8988T (cell line): ENCODE measurements at regions not wholly inside any gene's neighbourhood (a gene's known extent, or its start where the extent isn't known, plus 50 kb on each side); places are given as distances from the start of the nearest gene placed in this dataset.
"Not testable (repeated sequence)": the region's sequence is repeated elsewhere in the genome, so short reads cannot be mapped to it uniquely, and the experiment has no call there.

ENCODE experiments used
- DNase-seq: peaks from one replicate; pipeline ENCODE4 v3.0.0; 2011

- DNase-seq: not testable (repeated sequence)
Measured at GRCh38 chr21:27921421-27921820, 954.5 kb upstream of the ADAMTS5 start.

GRCh38 chr21:27917966-27918365 lies 951.1 kb upstream of the ADAMTS5 start:
- DNase-seq: not testable (repeated sequence)

DNA sequence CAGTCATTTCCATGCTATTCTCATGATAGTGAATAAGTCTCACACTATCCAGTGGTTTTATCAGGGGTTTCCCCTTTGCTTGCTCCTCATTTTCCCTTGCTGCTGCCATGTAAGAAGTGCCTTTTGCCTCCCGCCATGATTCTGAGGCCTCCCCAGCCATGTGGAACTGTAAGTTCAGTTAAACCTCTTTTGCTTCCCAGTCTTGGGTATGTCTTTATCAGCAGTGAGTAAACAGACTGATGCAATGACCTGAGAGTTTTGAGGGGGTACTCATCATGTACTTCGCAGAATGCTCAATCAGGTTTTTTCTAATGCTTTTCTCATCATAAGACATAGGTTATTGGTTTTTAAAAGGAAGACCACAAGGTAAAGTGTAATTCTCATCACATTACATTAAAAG lies 949.4 kb upstream of the ADAMTS5 start:
- DNase-seq: not testable (repeated sequence)

DNA sequence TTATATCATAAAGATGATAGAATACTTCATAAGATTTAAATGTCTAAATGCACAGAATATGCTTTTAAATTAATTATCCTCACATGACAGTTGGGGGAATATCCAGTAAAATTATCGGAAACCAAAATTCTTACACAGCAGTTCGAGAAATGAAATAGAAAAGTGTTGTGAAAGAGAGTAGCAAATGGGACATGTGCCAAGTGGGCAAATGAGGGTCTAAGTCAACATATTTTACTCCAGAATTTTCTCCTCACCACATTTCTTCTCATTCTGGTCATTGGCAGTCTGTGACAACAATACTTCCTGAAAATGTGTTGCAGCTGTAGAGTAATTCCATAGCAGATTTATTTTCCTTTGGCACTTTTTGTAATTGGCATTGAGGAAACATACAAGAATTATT lies 945.2 kb upstream of the ADAMTS5 start:
- DNase-seq: not testable (repeated sequence)

DNA sequence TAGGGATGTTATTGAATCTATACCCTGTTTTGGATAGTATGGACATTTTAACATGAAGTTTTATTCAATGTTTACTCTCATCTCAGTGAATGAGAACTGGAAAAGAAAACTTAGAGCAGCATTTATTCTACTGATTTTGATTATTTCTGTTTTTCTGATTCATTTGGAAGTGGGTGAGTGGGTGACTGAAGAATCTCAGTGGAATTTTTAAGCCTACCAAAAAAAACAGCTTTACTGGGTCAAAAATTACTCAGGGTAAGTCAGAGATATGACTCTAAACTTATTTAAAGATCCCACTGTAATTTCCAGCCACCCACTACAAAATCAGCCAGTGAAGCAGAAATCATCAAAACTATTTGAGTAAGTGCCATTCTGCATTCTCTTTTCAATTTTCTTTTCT lies 942.6 kb upstream of the ADAMTS5 start:
- not testable (repeated sequence) for DNase-seq

DNA sequence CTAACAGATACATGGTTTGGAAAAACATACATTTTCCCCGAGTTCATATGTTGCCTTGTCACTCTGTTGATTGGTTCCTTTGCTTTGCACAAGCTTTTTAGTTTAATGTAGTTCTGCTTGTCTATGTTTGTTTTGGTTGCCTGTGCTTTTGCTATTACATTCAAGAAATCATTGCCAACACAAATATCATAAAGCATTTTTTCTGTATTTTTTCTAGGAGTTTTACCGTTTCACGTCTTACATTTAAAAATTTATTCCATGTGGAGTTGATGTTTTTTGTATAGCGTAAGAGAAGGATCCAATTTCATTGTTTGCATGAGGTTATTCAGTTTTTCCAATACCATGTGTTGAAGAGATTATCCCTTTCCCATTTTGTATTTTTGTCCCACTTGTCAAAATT lies 941.9 kb upstream of the ADAMTS5 start:
- DNase-seq: not testable (repeated sequence)

- DNase-seq: not testable (repeated sequence)
Measured at GRCh38 chr21:27902904-27903303, 936.0 kb upstream of the ADAMTS5 start.

DNA sequence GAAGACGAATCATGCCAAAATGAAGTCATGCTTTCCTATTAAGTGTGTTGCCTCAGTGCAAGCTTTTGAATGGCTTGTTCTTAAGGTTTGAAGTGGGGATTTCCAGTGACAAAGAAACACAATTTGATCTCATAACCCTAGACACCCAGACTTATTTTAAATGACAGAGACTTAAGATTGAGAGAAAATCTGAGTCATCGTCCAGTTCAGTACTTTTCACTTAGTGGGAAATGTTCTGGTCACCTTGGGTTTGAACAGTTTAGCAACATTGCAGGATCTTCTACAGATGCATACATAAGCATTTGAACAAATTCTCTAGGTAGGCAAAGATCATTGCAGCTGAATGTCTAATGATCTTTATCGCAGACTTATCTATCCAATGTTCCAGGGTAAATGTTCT lies 926.7 kb upstream of the ADAMTS5 start:
- DNase-seq: not testable (repeated sequence)

DNA sequence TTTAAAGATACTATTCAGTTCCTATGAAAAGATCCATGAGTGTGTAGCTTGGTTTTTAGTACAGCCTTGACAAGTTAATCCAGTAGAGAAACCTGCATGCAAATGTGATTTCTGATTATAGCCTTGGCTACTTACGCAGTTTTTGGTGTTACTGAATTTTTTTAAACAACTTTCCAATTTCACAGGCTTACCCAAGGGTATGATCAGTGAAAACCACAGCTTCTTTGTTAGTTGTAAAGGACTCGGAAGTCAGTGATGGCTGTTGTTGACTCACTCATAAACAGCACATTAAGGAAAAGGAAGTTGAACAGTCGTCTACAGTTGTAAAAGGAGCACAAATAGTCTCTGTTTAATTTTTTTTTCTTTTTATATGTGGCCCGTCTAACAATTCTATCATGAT lies 924.6 kb upstream of the ADAMTS5 start:
- not testable (repeated sequence) for DNase-seq

GRCh38 chr21:27887808-27888455 lies 921.0 kb upstream of the ADAMTS5 start:
- DNase-seq: not testable (repeated sequence)

GRCh38 chr21:27885296-27885711 lies 918.4 kb upstream of the ADAMTS5 start:
- no peak for DNase-seq

DNA sequence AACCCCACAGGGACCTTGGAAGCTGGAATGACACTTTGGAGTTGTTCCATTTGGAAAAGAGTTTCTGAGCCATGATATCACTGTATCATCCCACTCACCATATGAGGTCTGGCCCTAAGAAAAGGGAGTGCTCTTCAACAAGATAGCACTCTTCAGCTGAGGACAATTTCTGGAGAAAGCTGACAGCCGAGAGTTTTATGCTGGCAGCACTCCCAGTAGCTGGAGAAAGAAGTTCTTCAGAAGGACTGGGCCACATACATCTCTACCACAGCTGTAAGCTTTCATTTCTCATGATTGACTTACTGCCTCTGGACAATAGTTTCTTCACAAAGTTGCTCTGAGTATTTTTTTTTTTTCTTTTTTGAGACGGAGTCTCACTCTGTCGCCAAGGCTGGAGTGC lies 914.4 kb upstream of the ADAMTS5 start:
- DNase-seq: not testable (repeated sequence)

GRCh38 chr21:27872411-27872810 lies 905.5 kb upstream of the ADAMTS5 start:
- not testable (repeated sequence) for DNase-seq

- not testable (repeated sequence) for DNase-seq
Measured at GRCh38 chr21:27870755-27871154, 903.9 kb upstream of the ADAMTS5 start.

- DNase-seq: not testable (repeated sequence)
Measured at GRCh38 chr21:27860314-27860955, 893.5 kb upstream of the ADAMTS5 start.

DNA sequence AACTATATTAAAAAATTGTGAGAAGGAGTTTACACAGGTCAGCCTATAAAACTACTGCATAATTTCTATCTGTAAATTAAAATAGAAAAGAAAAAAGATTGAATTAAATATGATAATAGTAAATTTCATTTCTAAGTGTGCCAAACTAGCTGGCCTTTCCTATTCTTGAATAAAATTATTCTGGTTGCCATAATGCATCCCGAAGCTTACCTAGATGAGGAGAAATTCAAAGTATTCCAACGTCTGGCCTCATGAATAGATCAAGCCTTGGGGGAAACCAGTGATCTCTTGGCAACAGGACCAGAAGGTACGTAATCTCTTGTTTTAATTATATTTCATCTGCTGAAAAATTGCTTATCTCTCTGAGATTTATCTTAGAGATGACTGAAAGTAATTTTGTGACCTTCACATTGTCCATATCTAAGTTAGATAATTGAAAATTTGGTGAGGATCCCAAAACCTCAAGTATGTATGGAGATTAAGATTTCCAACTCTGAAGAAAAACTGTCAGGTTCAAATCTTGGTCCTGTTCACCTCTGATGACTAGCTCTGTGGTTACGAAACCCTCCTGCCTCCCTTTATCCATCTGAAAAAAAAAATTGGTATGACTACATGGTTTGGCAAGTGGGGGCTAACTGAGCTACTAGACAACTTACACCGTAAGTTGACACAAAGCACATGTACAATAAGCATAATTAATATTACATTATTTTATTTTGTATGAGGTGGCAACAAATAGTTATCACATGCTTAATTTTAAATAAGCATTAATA lies 891.4 kb upstream of the ADAMTS5 start:
- DNase-seq: not testable (repeated sequence)

DNA sequence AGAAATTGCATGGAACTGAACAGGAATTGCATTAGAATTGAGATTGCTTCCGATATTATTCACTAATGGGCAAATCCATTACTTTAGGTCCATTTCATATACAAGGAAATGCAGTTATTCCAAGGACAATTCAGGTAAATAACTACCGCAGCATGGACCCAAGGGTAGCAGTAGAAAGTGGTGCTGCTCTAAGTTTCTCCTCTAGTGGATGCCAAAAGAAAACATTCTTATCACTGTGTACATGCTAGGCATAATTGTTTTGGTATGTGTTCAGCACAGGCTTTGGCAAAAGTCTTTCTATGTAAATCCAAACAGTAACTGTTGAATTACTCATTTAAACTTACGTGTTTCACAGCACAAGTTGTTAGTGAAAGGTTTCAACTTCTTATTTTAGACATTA lies 890.1 kb upstream of the ADAMTS5 start:
- DNase-seq: not testable (repeated sequence)

DNA sequence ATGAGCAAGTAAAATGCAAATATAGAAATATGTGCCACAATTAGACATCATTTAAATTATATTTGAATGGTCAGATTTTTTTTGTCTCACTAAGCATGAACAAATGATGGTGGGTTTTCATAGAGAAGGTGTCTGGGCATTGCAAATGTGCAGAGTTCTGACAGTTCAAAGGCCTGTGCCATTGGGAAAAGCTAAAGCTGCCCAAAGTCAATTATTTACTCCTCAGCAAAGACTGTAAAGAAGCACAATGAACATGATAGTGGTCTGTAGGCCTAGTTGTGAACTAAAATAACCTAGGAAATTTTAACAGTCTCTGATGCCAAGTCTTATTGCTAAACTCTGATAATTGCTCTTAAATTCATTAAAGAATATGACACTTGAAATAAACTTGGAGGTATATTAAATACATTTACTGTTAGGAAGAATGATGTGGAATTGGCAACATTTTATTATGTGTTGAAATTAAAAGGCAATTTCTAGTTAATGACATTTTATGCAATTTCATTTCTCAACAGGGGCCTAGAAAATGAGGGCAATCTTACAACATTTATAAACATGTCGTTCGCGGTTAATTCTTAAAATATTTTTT lies 874.3 kb upstream of the ADAMTS5 start:
- DNase-seq: no peak

- DNase-seq: no peak
Measured at GRCh38 chr21:27840262-27840661, 873.4 kb upstream of the ADAMTS5 start.

- DNase-seq: no peak
Measured at GRCh38 chr21:27839512-27840115, 872.7 kb upstream of the ADAMTS5 start.

GRCh38 chr21:27838573-27838972 lies 871.7 kb upstream of the ADAMTS5 start:
- no peak for DNase-seq

DNA sequence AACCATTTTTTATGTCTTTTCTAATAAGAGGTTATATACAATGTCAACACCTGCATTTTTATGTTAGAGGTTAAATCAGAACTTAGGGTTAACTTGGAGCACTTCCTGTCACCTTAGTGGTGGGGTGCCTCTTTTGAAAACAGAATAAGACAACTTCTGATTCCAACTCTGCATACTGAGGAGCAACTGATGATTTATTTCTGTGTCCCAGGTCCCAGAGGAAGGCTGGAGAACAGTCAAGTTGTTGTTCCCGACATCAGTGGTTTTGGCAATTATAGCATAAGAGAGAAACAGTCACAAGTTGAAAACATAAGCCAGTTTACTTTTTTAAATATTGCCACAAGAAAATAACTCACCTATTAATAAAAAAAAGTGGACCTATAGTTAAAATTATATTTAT lies 871.0 kb upstream of the ADAMTS5 start:
- no peak for DNase-seq

DNA sequence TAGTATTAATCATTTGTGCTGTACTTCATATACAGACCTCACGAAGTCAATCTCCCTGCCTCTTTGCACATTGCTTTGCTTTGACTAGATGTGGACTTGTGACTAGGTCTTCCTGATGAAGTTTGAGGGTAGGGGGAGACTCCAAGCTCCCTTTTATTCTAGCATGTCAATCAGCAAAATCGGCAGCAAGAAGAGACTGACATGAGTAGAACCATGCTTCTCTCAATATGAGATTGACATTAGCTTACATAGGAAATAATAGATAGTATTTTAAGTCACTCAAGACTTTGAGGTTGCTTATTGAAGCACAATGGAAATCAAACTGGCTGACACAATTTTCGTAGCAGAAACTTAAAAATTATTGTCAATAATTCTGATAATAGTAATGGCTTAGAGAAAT lies 866.4 kb upstream of the ADAMTS5 start:
- no peak for DNase-seq
